ENCODE measurements at regions not wholly inside any gene's neighbourhood (a gene's known extent, or its start where the extent isn't known, plus 50 kb on each side); places are given as distances from the start of the nearest gene placed in this dataset.

DNA sequence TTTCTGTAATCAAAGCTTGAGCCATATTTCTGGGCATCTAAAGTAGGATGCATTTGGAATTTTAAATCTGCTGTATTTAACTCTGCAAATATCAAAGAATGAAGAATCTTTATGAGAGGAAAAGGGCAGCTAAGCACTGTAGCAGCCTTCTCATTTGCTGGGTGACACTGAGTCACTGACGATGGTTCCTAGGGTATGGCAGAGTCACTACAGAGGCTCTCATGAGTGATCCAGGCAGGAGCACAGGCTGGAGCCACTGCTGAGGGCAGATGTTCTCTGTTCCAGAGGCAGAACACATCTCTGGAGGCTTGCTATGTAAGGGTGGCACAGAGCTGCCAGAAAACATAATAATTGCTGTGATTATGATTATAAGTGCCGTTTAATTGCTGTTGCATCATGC is 340.7 kb upstream of the HTR2A start:
- Histone ChIP-seq H3K27ac (ENCODE audit: low read depth in 1 of 2, low read length in 2 of 2) (no peak overlapping the region), H3K36me3 (ENCODE audit: control insufficient read depth in 4 of 4, insufficient read depth in 3 of 4, low read depth in 1 of 4, low read length in 3 of 4) (no peaks in the 10 kb centered on the region), H3K9ac (ENCODE audit: low read depth in 1 of 2, low read length in 2 of 2) (no peak overlapping the region), H3K4me1 (ENCODE audit: control insufficient read depth in 4 of 4, insufficient read depth in 4 of 4, low read length in 3 of 4) (no peaks in the 10 kb centered on the region), H3K27me3 (ENCODE audit: control insufficient read depth in 4 of 4, insufficient read depth in 4 of 4, low read length in 3 of 4) (no peaks in the 10 kb centered on the region), H3K9me3 (ENCODE audit: control insufficient read depth in 4 of 4, low read length in 3 of 4) (no peaks in the 10 kb centered on the region), H3K4me3 (ENCODE audit: low read depth in 1 of 3, low read length in 3 of 3) (no peak overlapping the region)
- DNase-seq (ENCODE audit: low spot score), result no peak
- 82% methylated on average over 2 of the region's 2 CpGs for WGBS
- no peak for TF ChIP-seq GABPA (IDR thresholded peaks at IDR 0.05 in 1 of 2, conservative IDR thresholded peaks at IDR 0.05 in 1 of 2)

DNA sequence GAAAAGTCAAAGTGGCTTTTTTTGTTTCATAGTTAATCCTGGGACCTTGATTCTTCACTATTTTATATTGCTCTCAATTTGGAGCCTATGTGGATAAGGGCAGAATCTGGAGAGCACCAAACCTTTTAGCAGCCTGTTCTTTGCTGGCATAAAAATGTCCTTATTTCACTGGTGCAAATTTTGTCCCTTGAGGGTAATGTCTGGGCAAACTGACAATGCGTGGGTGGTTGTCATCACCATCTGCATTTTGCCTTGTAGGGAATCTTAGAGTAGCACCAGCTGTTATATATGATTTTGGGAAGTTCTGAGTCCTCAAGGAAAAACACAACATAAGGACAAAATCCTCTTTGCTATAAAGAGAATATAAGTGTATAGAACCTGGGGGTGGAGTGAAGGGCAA is 336.9 kb upstream of the HTR2A start:
- Histone ChIP-seq H3K4me1 (ENCODE audit: control insufficient read depth in 4 of 4, insufficient read depth in 4 of 4, low read length in 3 of 4) (no peaks in the 10 kb centered on the region), H3K9me3 (ENCODE audit: control insufficient read depth in 4 of 4, low read length in 3 of 4) (peaks cover 0 to 10% (median 2%) of the 10 kb centered on the region in 4 donors), H3K9ac (ENCODE audit: low read depth in 1 of 2, low read length in 2 of 2) (no peak overlapping the region), H3K27ac (ENCODE audit: low read depth in 1 of 2, low read length in 2 of 2) (no peak overlapping the region), H3K4me3 (ENCODE audit: low read depth in 1 of 3, low read length in 3 of 3) (no peak overlapping the region), H3K36me3 (ENCODE audit: control insufficient read depth in 4 of 4, insufficient read depth in 3 of 4, low read depth in 1 of 4, low read length in 3 of 4) (no peaks in the 10 kb centered on the region), H3K27me3 (ENCODE audit: control insufficient read depth in 4 of 4, insufficient read depth in 4 of 4, low read length in 3 of 4) (no peaks in the 10 kb centered on the region)
- WGBS, result 82% methylated on average over 1 of the region's 1 CpG
- TF ChIP-seq HNF4A (conservative IDR thresholded peaks at IDR 0.05) (no peak), JUND (IDR thresholded peaks at IDR 0.05) (no peak), FOXA1 (IDR thresholded peaks at IDR 0.05) (no peak), HNF4G (IDR thresholded peaks at IDR 0.05) (no peak), NR2F2 (IDR thresholded peaks at IDR 0.05) (no peak), RAD21 (IDR thresholded peaks at IDR 0.05) (no peak), SP1 (IDR thresholded peaks at IDR 0.05) (no peak)
- TF ChIP-seq, protein P1, sequence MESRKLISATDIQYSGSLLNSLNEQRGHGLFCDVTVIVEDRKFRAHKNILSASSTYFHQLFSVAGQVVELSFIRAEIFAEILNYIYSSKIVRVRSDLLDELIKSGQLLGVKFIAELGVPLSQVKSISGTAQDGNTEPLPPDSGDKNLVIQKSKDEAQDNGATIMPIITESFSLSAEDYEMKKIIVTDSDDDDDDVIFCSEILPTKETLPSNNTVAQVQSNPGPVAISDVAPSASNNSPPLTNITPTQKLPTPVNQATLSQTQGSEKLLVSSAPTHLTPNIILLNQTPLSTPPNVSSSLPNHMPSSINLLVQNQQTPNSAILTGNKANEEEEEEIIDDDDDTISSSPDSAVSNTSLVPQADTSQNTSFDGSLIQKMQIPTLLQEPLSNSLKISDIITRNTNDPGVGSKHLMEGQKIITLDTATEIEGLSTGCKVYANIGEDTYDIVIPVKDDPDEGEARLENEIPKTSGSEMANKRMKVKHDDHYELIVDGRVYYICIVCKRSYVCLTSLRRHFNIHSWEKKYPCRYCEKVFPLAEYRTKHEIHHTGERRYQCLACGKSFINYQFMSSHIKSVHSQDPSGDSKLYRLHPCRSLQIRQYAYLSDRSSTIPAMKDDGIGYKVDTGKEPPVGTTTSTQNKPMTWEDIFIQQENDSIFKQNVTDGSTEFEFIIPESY (IDR thresholded peaks at IDR 0.05), result no peak
- DNase-seq (ENCODE audit: low spot score), result no peak

DNA sequence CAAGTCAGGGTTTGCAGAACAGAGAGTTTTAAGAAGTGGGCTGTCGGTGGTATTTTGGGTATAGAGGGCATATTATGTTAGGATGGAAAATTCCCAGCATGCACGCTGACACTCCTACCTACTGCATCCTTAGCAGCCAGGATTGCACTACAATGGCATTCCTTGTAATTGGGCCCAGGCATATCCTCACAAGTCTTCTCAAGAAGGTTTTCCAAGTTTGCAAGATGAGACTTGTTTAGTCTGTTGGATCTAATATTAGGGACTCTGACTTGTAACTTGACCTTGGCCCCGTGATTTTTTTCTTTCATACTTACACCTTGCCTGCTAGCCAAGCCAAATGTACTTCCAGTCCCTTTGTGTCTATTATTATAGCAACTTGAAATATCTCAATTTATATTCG is 335.7 kb upstream of the HTR2A start:
- WGBS, result 87% methylated on average over 4 of the region's 4 CpGs
- TF ChIP-seq SP1 (IDR thresholded peaks at IDR 0.05) (no peak), RAD21 (IDR thresholded peaks at IDR 0.05) (no peak), HNF4A (conservative IDR thresholded peaks at IDR 0.05) (no peak), TAF1 (conservative IDR thresholded peaks at IDR 0.05) (no peak), JUND (IDR thresholded peaks at IDR 0.05) (no peak)
- TF ChIP-seq, protein P1 (IDR thresholded peaks at IDR 0.05), result no peak
- Histone ChIP-seq H3K27me3 (ENCODE audit: control insufficient read depth in 4 of 4, insufficient read depth in 4 of 4, low read length in 3 of 4) (no peaks in the 10 kb centered on the region), H3K9me3 (ENCODE audit: control insufficient read depth in 4 of 4, low read length in 3 of 4) (peaks cover 0 to 10% (median 2%) of the 10 kb centered on the region in 4 donors), H3K9ac (ENCODE audit: low read depth in 1 of 2, low read length in 2 of 2) (no peak overlapping the region), H3K4me1 (ENCODE audit: control insufficient read depth in 4 of 4, insufficient read depth in 4 of 4, low read length in 3 of 4) (no peaks in the 10 kb centered on the region), H3K4me3 (ENCODE audit: low read depth in 1 of 3, low read length in 3 of 3) (no peak overlapping the region), H3K27ac (ENCODE audit: low read depth in 1 of 2, low read length in 2 of 2) (no peak overlapping the region), H3K36me3 (ENCODE audit: control insufficient read depth in 4 of 4, insufficient read depth in 3 of 4, low read depth in 1 of 4, low read length in 3 of 4) (no peaks in the 10 kb centered on the region)
- no peak for DNase-seq (ENCODE audit: low spot score)

DNA sequence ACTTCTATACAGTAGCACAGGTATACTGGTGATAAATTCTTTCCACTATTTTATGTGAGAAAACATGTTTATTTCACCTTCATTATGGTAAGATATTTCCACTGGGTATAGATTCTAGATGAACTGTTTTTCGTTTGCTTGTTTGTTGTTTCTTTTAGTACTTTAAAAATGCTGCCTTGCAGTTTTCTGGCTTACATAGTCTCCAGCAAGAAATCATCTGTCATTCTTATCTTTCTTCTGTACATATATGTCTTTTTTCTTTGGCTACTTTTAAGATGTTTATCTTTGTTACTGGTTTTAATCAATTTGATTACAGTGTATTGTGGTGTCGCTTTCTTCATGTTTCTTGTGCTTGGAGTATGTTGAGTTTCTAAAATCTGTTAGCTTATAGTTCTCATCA is 333.3 kb upstream of the HTR2A start:
- H3K4me3 ChIP-seq (ENCODE audit: low read depth in 1 of 3, low read length in 3 of 3), result no peak overlapping the region
- WGBS, result 73% methylated on average over 2 of the region's 2 CpGs
- no peak for TF ChIP-seq EGR1 (IDR thresholded peaks at IDR 0.05; ENCODE audit: low read depth in 2 of 2)
- TF ChIP-seq, protein P1 (IDR thresholded peaks at IDR 0.05), result no peak
- TF ChIP-seq, protein P2, sequence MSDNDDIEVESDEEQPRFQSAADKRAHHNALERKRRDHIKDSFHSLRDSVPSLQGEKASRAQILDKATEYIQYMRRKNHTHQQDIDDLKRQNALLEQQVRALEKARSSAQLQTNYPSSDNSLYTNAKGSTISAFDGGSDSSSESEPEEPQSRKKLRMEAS (IDR thresholded peaks at IDR 0.05), result no peak
- TF ChIP-seq, protein P3, sequence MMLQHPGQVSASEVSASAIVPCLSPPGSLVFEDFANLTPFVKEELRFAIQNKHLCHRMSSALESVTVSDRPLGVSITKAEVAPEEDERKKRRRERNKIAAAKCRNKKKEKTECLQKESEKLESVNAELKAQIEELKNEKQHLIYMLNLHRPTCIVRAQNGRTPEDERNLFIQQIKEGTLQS (IDR thresholded peaks at IDR 0.05), result no peak
- no peak for TF ChIP-seq TAF1 (conservative IDR thresholded peaks at IDR 0.05)
- no peak for TF ChIP-seq NR2F2 (IDR thresholded peaks at IDR 0.05)
- TF ChIP-seq, protein P4, sequence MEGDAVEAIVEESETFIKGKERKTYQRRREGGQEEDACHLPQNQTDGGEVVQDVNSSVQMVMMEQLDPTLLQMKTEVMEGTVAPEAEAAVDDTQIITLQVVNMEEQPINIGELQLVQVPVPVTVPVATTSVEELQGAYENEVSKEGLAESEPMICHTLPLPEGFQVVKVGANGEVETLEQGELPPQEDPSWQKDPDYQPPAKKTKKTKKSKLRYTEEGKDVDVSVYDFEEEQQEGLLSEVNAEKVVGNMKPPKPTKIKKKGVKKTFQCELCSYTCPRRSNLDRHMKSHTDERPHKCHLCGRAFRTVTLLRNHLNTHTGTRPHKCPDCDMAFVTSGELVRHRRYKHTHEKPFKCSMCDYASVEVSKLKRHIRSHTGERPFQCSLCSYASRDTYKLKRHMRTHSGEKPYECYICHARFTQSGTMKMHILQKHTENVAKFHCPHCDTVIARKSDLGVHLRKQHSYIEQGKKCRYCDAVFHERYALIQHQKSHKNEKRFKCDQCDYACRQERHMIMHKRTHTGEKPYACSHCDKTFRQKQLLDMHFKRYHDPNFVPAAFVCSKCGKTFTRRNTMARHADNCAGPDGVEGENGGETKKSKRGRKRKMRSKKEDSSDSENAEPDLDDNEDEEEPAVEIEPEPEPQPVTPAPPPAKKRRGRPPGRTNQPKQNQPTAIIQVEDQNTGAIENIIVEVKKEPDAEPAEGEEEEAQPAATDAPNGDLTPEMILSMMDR (IDR thresholded peaks at IDR 0.05; ENCODE audit: low read depth, low read length, missing input control), result no peak
- no peak for TF ChIP-seq HNF4G (IDR thresholded peaks at IDR 0.05)
- no peak for DNase-seq (ENCODE audit: low spot score)
- H3K36me3 ChIP-seq (ENCODE audit: control insufficient read depth in 4 of 4, insufficient read depth in 3 of 4, low read depth in 1 of 4, low read length in 3 of 4), result no peaks in the 10 kb centered on the region
- H3K9me3 ChIP-seq (ENCODE audit: control insufficient read depth in 4 of 4, low read length in 3 of 4), result peaks cover 0 to 10% (median 2%) of the 10 kb centered on the region in 4 donors
- H3K9ac ChIP-seq (ENCODE audit: low read depth in 1 of 2, low read length in 2 of 2), result no peak overlapping the region
- H3K27me3 ChIP-seq (ENCODE audit: control insufficient read depth in 4 of 4, insufficient read depth in 4 of 4, low read length in 3 of 4), result no peaks in the 10 kb centered on the region
- H3K4me1 ChIP-seq (ENCODE audit: control insufficient read depth in 4 of 4, insufficient read depth in 4 of 4, low read length in 3 of 4), result no peaks in the 10 kb centered on the region
- no peak overlapping the region for H3K27ac ChIP-seq (ENCODE audit: low read depth in 1 of 2, low read length in 2 of 2)
